GM19467 (cell line): ENCODE measurements at regions not wholly inside any gene's neighbourhood (a gene's known extent, or its start where the extent isn't known, plus 50 kb on each side); places are given as distances from the start of the nearest gene placed in this dataset.
"Not testable (repeated sequence)": the region's sequence is repeated elsewhere in the genome, so short reads cannot be mapped to it uniquely, and the experiment has no call there.

Experiments used
- ATAC-seq: cut with Tn5 transposase; IDR thresholded peaks from one replicate; pipeline ENCODE4 v1.9.1; 2021; ENCODE audit warnings: mild to moderate bottlenecking, moderate library complexity; ENCODE audit not compliant: unreplicated experiment

- no peak for ATAC-seq
Observed at GRCh38 chr2:241999184-241999583, 129.7 kb downstream of the RTP5 start.

DNA sequence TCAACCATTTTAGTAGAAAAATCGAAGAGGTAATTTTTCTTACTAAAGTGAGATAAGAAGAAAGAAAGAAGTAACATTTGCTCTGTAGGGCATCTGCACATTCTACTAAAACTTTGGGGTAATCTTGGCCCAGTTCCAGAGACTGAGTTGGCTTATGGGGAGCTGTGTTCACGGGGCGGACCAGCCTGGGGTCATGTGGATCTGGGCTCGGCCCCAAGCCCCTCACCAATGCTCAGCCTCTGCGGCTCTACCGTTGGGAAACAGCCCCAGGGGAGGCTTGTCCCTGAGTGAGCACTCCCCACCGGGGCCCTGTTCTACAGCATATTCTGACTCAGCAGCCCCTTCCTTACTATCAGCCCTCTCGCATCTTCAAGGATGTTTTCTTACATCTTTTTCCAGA is 132.3 kb downstream of the RTP5 start:
- no peak for ATAC-seq

- no peak for ATAC-seq
Observed at GRCh38 chr2:242002944-242003343, 133.4 kb downstream of the RTP5 start.

GRCh38 chr2:242004223-242004901 is 134.8 kb downstream of the RTP5 start:
- ATAC-seq, result no peak

DNA sequence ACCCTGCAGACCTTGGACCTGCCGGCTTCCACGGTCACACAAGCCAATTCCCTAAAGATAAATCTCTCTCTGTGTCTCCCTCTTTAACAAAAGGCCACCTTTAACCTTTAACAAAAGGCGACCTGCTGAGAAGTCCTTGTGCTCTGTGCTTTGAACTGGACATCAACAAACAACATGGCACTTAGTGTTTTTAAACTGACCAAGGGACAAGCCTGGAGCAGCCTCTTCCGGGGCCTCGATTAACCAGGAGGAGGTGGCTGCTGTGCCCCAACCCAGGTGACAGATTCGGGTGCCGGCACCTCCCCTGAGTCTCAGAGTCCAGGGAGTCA is 135.3 kb downstream of the RTP5 start:
- no peak for ATAC-seq

GRCh38 chr2:242006091-242006634 is 136.6 kb downstream of the RTP5 start:
- not testable (repeated sequence) for ATAC-seq

- not testable (repeated sequence) for ATAC-seq
Observed at GRCh38 chr2:242008908-242009307, 139.4 kb downstream of the RTP5 start.

DNA sequence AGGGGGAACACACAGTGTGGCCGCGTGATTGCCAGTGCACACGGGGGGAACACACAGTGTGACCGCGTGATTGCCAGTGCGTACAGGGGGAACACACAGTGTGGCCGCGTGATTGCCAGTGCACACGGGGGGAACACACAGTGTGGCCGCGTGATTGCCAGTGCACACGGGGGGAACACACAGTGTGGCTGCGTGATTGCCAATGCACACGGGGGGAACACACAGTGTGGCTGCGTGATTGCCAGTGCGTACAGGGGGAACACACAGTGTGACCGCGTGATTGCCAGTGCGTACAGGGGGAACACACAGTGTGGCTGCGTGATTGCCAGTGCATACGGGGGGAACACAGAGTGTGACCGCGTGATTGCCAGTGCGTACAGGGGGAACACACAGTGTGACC is 140.3 kb downstream of the RTP5 start:
- not testable (repeated sequence) for ATAC-seq

DNA sequence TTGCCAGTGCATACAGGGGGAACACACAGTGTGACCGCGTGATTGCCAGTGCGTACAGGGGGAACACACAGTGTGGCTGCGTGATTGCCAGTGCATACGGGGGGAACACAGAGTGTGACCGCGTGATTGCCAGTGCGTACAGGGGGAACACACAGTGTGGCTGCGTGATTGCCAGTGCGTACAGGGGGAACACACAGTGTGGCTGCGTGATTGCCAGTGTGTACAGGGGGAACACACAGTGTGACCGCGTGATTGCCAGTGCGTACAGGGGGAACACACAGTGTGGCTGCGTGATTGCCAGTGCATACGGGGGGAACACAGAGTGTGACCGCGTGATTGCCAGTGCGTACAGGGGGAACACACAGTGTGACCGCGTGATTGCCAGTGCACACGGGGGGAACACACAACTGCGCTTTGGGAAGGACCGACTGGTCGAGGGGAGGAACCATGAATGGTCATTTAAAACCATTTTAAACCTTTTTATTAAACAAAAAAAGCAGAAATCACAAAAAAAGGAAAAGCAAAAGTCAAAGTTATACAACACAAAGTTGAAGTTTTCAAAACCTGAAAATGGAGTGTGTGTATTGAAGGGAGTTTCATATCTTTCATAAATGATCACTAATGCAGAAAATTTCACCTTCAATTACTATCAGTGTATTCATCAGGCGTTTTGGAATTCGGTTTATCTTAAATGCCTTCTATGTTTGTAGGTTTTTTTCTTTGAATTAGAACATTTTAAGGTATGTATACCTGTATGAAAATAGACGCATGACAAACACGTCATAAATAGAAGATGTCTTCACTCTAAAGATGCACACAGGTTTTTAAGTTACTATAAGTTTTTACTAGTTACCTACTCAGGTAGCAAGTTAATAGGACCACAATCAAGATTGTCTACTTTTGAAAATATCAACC is 141.0 kb downstream of the RTP5 start:
- ATAC-seq, result not testable (repeated sequence)

DNA sequence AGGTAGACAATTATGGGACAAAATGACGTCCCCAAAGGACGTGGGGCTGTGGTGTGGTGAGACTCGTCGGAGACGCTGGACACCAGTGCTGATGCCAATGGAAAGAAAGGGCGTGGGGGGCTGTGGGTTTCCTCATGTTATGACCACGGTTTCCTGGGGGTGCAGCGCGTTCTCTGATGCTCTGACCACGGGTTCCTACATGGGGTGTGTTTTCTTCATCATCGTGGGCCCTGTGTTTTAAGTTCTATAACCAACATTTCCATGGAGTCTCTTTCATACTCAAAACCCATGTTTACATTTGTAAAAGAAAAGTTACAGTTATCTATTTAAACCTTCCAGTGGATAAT is 141.6 kb downstream of the RTP5 start:
- ATAC-seq, result no peak

- no peak for ATAC-seq
Observed at GRCh38 chr2:242011516-242011915, 142.0 kb downstream of the RTP5 start.

DNA sequence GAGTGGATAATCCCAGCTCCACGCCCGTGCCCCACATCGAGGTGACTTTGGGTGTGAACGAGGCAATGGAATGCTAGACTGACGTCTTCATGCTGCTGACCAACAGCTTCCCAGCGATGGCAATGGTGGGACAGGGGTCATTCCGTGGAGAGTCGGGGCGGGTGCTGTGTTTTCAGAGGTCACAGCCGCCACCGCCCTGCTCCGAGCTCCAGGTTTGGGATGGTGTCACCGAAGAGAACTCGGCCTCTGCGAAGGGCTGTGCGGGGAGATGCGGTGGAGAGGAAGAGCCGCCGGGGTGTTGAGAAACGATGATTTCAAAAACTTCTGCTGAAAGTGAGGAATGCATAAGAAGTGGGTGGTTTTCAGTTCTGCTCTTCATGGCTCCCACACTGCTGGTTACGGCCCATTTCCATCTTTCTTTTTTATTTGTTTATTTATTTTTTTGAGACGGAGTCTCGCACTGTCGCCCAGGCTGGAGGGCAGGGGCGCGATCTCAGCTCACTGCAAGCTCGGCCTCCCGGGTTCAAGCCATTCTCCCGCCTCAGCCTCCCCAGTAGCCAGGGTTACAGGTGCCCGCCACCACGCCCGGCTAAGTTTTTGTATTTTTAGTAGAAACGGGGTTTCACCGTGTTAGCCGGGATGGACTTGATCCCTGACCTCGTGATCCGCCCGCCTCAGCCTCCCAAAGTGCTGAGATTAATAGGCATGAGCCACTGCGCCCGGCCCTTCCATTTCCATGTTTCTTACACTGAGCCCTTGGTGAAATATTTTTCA is 142.6 kb downstream of the RTP5 start:
- no peak for ATAC-seq

- no peak for ATAC-seq
Observed at GRCh38 chr2:242012956-242013764, 143.6 kb downstream of the RTP5 start.

- ATAC-seq, result no peak
Observed at GRCh38 chr2:242013771-242014170, 144.2 kb downstream of the RTP5 start.

DNA sequence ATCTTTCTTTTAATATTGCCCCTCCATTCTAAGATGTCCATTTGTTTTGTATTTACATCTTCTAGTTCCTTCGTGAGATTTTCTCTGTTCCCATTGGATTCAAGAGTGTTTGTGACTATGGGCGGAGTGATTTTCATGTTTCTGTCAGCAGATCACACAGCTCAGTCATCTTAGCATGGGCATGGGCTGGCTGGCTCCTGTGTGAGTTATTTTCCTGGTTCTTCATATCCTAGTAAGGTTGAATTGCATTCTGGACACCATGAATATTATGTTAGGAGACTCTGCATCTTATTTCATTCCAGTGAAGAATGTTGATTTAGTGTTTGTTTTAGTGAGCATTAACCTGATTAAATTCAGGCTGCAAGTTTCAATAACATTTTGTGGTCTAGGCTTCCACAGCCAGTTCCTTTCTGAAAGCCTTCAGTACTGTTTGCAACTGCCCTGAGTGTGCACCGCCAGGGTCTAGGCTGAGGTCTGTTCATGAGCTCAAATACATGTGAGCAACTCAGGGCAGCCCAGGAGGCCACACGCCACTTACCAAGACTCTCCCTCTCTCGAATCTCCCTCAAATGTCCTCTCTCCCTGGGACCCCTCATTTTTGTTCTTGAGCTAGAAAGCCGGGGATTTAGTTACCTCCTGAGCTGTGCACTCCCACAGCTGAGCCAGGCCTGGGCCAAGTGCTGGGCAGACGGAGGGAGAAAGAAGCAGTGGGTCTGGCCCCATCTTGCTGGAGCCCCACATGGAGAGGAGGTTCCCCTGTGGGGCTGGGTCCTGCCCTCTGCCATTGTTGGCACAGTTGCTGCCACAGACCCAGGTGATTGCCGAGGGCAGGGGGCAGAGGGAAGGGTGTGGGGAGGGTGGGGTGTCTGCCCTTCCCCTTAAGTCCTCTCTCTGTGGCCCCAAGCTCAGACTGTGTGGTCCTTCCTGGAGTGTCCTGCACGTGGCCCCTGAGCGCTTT is 145.9 kb downstream of the RTP5 start:
- no peak for ATAC-seq

DNA sequence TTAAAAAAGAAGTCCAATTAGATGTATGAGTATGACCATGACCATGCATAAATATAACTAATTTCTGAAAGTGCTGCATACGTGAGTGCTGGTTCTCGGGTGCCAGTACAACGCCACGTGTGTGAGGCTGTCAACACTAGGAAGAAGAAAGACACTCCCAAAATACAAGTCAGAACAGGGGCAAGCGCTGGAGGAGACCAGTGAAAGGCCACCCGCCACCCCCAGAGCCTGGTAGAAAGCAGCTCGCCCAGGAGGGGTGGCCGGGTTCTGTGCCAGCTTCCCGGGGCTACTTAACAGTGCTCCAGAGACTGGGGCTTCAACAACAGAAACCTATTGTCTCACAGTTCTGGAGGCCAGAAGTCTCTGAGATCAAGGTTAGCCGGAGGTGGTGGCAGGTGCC is 147.6 kb downstream of the RTP5 start:
- no peak for ATAC-seq

DNA sequence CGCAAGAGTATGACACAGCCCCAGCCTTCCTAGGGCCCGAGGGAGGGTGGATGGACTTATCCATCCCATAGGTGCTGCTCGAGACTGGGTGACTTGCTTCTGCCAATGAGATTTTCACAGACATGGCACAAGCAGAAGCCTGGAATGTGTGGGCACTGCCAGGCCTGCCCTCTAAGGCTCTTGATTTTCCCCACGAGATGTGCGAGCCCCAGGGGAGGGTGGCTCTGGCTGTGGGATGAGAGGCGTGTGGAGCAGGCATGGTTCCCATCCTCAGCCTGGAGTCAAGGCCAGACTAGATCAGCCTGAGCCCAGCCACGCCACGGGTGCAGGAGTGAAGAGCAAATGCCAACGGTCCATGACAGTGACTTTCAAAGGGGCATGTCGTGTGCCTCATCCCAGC is 148.9 kb downstream of the RTP5 start:
- ATAC-seq, result not testable (repeated sequence)

- ATAC-seq, result no peak
Observed at GRCh38 chr2:242019344-242019743, 149.8 kb downstream of the RTP5 start.

GRCh38 chr2:242020196-242021004 is 150.9 kb downstream of the RTP5 start:
- no peak for ATAC-seq
